H1 (cell line): ENCODE measurements at regions not wholly inside any gene's neighbourhood (a gene's known extent, or its start where the extent isn't known, plus 50 kb on each side); places are given as distances from the start of the nearest gene placed in this dataset.

Source experiments
- BRCA1 ChIP-seq: IDR thresholded peaks from 2 replicates; pipeline ENCODE4 v1.6.1; 2012; ENCODE audit warnings: low read depth, low read length, improper control_type of control experiment
- CEBPB ChIP-seq: IDR thresholded peaks from 2 replicates; pipeline ENCODE4 v1.6.1; 2012; ENCODE audit warnings: low read depth, low read length
- CTBP2 ChIP-seq: IDR thresholded peaks from 2 replicates; pipeline ENCODE4 v1.7.0; 2011; ENCODE audit warnings: borderline replicate concordance, mild to moderate bottlenecking, moderate library complexity, mixed read lengths, low read length; ENCODE audit not compliant: insufficient read depth, insufficient read length
- KDM4A ChIP-seq: IDR thresholded peaks from one replicate; pipeline ENCODE4 v1.7.1; 2012; ENCODE audit warnings: low read depth, mild to moderate bottlenecking, moderate library complexity, low read length, inconsistent platforms; ENCODE audit not compliant: severe bottlenecking
- NANOG ChIP-seq: IDR thresholded peaks from 2 replicates; pipeline ENCODE4 v1.6.1; 2011; ENCODE audit warnings: low read length, low read depth, mild to moderate bottlenecking, inconsistent platforms; ENCODE audit not compliant: insufficient read depth, poor library complexity, severe bottlenecking
- POLR2AphosphoS5 ChIP-seq: IDR thresholded peaks from 2 replicates; pipeline ENCODE4 v1.6.1; 2011; ENCODE audit warnings: low read depth, low read length
- RAD21 ChIP-seq, 2 experiments: IDR thresholded peaks in 1 of 2; conservative IDR thresholded peaks in 1 of 2; 2 replicates each; pipeline ENCODE4 v1.6.1; 2011; ENCODE audit warnings: low read depth in 2 of 2, low read length in 2 of 2, improper control_type of control experiment in 1 of 2, inconsistent platforms in 1 of 2, mild to moderate bottlenecking in 1 of 2, moderate library complexity in 1 of 2
- RXRA ChIP-seq: IDR thresholded peaks from 2 replicates; pipeline ENCODE4 v1.6.1; 2011; ENCODE audit warnings: low read depth, mild to moderate bottlenecking, low read length, moderate library complexity; ENCODE audit not compliant: insufficient read depth
- TAF1 ChIP-seq: IDR thresholded peaks from 2 replicates; pipeline ENCODE4 v1.6.1; 2011; ENCODE audit warnings: mild to moderate bottlenecking, low read depth, low read length
- TBP ChIP-seq: IDR thresholded peaks from 2 replicates; pipeline ENCODE4 v1.6.1; 2011; ENCODE audit warnings: low read depth, low read length, improper control_type of control experiment
- TF ChIP-seq, protein P1 (sequence below): fragments of 300-600 bp; sonication (generic); IDR thresholded peaks from 2 replicates; pipeline ENCODE4 v1.7.1; 2012; ENCODE audit warnings: low read length, moderate library complexity, mild to moderate bottlenecking, inconsistent platforms; ENCODE audit not compliant: insufficient replicate concordance

DNA sequence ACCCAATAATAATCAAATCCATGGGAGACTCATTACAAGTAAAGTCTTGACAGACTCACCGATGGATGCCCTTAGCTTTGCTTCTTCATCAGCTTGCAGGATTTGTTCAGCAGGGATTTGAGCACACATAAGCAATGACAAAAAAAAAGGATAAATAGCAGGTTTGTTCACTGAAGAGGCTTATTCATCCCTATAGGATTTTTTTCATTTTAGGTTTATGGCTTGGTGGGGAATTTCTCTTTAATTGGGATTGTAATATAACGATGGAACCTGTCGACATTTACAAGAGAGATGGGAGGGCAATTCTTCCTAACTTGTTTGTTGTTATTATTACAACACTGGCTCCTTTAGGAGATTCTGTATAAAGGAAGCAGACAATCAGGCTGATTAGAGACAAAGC lies 649.1 kb upstream of the PLXNA2 start (continued):
- TF ChIP-seq, protein P1, sequence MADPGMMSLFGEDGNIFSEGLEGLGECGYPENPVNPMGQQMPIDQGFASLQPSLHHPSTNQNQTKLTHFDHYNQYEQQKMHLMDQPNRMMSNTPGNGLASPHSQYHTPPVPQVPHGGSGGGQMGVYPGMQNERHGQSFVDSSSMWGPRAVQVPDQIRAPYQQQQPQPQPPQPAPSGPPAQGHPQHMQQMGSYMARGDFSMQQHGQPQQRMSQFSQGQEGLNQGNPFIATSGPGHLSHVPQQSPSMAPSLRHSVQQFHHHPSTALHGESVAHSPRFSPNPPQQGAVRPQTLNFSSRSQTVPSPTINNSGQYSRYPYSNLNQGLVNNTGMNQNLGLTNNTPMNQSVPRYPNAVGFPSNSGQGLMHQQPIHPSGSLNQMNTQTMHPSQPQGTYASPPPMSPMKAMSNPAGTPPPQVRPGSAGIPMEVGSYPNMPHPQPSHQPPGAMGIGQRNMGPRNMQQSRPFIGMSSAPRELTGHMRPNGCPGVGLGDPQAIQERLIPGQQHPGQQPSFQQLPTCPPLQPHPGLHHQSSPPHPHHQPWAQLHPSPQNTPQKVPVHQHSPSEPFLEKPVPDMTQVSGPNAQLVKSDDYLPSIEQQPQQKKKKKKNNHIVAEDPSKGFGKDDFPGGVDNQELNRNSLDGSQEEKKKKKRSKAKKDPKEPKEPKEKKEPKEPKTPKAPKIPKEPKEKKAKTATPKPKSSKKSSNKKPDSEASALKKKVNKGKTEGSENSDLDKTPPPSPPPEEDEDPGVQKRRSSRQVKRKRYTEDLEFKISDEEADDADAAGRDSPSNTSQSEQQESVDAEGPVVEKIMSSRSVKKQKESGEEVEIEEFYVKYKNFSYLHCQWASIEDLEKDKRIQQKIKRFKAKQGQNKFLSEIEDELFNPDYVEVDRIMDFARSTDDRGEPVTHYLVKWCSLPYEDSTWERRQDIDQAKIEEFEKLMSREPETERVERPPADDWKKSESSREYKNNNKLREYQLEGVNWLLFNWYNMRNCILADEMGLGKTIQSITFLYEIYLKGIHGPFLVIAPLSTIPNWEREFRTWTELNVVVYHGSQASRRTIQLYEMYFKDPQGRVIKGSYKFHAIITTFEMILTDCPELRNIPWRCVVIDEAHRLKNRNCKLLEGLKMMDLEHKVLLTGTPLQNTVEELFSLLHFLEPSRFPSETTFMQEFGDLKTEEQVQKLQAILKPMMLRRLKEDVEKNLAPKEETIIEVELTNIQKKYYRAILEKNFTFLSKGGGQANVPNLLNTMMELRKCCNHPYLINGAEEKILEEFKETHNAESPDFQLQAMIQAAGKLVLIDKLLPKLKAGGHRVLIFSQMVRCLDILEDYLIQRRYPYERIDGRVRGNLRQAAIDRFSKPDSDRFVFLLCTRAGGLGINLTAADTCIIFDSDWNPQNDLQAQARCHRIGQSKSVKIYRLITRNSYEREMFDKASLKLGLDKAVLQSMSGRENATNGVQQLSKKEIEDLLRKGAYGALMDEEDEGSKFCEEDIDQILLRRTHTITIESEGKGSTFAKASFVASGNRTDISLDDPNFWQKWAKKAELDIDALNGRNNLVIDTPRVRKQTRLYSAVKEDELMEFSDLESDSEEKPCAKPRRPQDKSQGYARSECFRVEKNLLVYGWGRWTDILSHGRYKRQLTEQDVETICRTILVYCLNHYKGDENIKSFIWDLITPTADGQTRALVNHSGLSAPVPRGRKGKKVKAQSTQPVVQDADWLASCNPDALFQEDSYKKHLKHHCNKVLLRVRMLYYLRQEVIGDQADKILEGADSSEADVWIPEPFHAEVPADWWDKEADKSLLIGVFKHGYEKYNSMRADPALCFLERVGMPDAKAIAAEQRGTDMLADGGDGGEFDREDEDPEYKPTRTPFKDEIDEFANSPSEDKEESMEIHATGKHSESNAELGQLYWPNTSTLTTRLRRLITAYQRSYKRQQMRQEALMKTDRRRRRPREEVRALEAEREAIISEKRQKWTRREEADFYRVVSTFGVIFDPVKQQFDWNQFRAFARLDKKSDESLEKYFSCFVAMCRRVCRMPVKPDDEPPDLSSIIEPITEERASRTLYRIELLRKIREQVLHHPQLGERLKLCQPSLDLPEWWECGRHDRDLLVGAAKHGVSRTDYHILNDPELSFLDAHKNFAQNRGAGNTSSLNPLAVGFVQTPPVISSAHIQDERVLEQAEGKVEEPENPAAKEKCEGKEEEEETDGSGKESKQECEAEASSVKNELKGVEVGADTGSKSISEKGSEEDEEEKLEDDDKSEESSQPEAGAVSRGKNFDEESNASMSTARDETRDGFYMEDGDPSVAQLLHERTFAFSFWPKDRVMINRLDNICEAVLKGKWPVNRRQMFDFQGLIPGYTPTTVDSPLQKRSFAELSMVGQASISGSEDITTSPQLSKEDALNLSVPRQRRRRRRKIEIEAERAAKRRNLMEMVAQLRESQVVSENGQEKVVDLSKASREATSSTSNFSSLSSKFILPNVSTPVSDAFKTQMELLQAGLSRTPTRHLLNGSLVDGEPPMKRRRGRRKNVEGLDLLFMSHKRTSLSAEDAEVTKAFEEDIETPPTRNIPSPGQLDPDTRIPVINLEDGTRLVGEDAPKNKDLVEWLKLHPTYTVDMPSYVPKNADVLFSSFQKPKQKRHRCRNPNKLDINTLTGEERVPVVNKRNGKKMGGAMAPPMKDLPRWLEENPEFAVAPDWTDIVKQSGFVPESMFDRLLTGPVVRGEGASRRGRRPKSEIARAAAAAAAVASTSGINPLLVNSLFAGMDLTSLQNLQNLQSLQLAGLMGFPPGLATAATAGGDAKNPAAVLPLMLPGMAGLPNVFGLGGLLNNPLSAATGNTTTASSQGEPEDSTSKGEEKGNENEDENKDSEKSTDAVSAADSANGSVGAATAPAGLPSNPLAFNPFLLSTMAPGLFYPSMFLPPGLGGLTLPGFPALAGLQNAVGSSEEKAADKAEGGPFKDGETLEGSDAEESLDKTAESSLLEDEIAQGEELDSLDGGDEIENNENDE: no peak
- TF ChIP-seq TBP (no peak), CEBPB (no peak), POLR2AphosphoS5 (no peak), RXRA (no peak), NANOG (no peak), RAD21 (IDR thresholded peaks at IDR 0.05 in 1 of 2, conservative IDR thresholded peaks at IDR 0.05 in 1 of 2; ENCODE audit: low read depth in 2 of 2, low read length in 2 of 2) (no peak), TAF1 (no peak), CTBP2 (no peak), KDM4A (no peak), BRCA1 (no peak)
